OCI-LY7 (cell line): ENCODE measurements at regions not wholly inside any gene's neighbourhood (a gene's known extent, or its start where the extent isn't known, plus 50 kb on each side); places are given as distances from the start of the nearest gene placed in this dataset.

Source experiments
- BruUV-seq: library from RNA; stranded (reverse); fragments of 400-500 nt; replicated peaks from 2 replicates; lab custom pipeline; 2021; lab: Mats Ljungman, UMichigan
- CTCF ChIA-PET: fragments of 300-600 bp; sonication (Branson Sonifier 250); formaldehyde crosslinking; loops from one replicate; lab custom pipeline; 2022; ENCODE audit warnings: antibody characterized with exemption; ENCODE audit not compliant: unreplicated experiment; lab: Charles Lee
- POLR2A ChIA-PET: fragments of 300-600 bp; sonication (Branson Sonifier 250); formaldehyde crosslinking; loops from one replicate; lab custom pipeline; 2022; ENCODE audit warnings: antibody characterized with exemption; lab: Charles Lee
- DNase-seq: peaks from one replicate; pipeline ENCODE4 v3.0.0-alpha.2; 2015; ENCODE audit warnings: low spot score
- H2AFZ ChIP-seq: fragments of 200-600 bp; sonication (generic), shearing (Covaris generic); 2 replicates; pipeline ENCODE4 v1.6.1; 2014; ENCODE audit warnings: mild to moderate bottlenecking, antibody characterized with exemption, low read length, moderate library complexity
- H3K27ac ChIP-seq: fragments of 200-600 bp; sonication (generic); 2 replicates; pipeline ENCODE4 v1.5.1; 2014; ENCODE audit warnings: mixed run types, low read depth, mild to moderate bottlenecking, moderate library complexity, low read length, inconsistent platforms; ENCODE audit not compliant: poor library complexity, severe bottlenecking
- H3K36me3 ChIP-seq: fragments of 200-600 bp; sonication (generic); 2 replicates; pipeline ENCODE4 v1.6.1; 2014; ENCODE audit warnings: mild to moderate bottlenecking, antibody characterized with exemption, low read length, moderate library complexity, mixed read lengths; ENCODE audit not compliant: insufficient read depth
- H3K4me1 ChIP-seq: fragments of 200-600 bp; sonication (generic); 2 replicates; pipeline ENCODE4 v1.5.1; 2014; ENCODE audit warnings: mild to moderate bottlenecking, low read length; ENCODE audit not compliant: insufficient read depth, poor library complexity, severe bottlenecking
- H3K4me2 ChIP-seq: fragments of 200-600 bp; sonication (generic); 2 replicates; pipeline ENCODE4 v1.6.1; 2014; ENCODE audit warnings: mild to moderate bottlenecking, low read length
- H3K4me3 ChIP-seq: fragments of 200-600 bp; sonication (generic); 2 replicates; pipeline ENCODE4 v1.5.1; 2014; ENCODE audit warnings: mild to moderate bottlenecking, low read depth, low read length; ENCODE audit not compliant: poor library complexity, severe bottlenecking
- H3K79me2 ChIP-seq: fragments of 200-600 bp; sonication (generic); 2 replicates; pipeline ENCODE4 v1.6.1; 2016; ENCODE audit warnings: low read depth, mild to moderate bottlenecking, low read length, moderate library complexity, mixed read lengths; ENCODE audit not compliant: insufficient read depth
- H3K9me2 ChIP-seq: fragments of 200-600 bp; sonication (generic); 2 replicates; pipeline ENCODE4 v1.6.1; 2016; ENCODE audit warnings: mild to moderate bottlenecking, low read length, mixed read lengths; ENCODE audit not compliant: insufficient read depth
- H3K9me3 ChIP-seq: fragments of 200-600 bp; sonication (generic); 2 replicates; pipeline ENCODE4 v1.6.1; 2014; ENCODE audit warnings: mild to moderate bottlenecking, mixed run types, low read length, mixed read lengths
- H4K20me1 ChIP-seq: fragments of 200-600 bp; sonication (generic); 2 replicates; pipeline ENCODE4 v1.6.1; 2014; ENCODE audit warnings: mild to moderate bottlenecking, antibody characterized with exemption, low read length, moderate library complexity, mixed read lengths; ENCODE audit not compliant: insufficient read depth
- EZH2phosphoT487 ChIP-seq: fragments of 200-600 bp; sonication (generic); IDR thresholded peaks from 2 replicates; pipeline ENCODE4 v1.6.1; 2018; ENCODE audit warnings: low read depth, borderline replicate concordance, mild to moderate bottlenecking, mixed run types, antibody characterized with exemption, low read length, moderate library complexity, mixed read lengths
- intact Hi-C: fragments of 100-400 bp; cut with micrococcal nuclease; formaldehyde crosslinking; loops from one replicate; pipeline ENCODE4 v1.10.0; 2022; ENCODE audit not compliant: unreplicated experiment
- TF ChIP-seq, protein P1 (sequence below): fragments of 200-600 bp; sonication (generic); conservative IDR thresholded peaks from 2 replicates; pipeline ENCODE4 v1.5.1; 2014; ENCODE audit warnings: mild to moderate bottlenecking, antibody characterized with exemption, low read length, moderate library complexity, mixed read lengths

DNA sequence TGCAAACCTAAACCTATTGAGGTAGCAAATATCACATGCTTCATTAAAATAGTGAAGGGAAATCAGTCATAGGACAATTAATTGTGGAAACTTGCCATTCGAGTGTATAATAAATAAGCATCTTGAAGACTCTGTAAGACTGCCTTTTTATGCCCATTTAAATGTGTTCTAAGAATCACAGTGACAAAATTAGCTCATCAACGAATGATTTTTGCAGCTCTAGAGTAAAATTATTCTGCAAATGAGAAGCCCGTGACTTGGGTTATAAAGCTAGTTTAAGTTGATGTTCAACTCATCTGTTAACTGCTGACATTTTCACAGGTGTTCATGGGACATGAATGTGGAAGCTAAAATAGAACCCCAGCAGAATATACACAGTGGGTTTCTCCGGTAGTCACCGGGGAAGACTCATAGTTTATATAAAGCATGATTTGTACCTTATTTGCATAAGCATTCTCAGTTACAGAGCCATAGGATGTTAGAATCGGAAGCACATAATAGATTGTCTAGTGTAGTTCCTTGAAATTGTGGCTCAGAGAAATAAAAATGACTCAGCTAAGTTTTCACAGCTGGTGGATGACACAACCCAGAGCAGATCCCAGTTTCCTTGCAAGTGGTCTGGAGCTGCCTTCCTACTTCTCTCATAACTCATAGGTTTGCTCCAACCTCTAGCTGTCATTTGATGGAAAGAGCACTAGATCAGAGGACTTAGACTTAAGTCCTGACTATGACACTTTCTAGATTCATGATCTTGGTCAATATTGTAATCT, 107.3 kb downstream of the UCHL5 start:
- no peaks in the 10 kb centered on the region for H4K20me1 ChIP-seq
- DNase-seq, result no peak
- H2AFZ ChIP-seq, result no peak overlapping the region
- intact Hi-C loops, result no loop called here
- no peaks in the 10 kb centered on the region for H3K4me1 ChIP-seq
- TF ChIP-seq EZH2phosphoT487, result no peak
- TF ChIP-seq, protein P1, sequence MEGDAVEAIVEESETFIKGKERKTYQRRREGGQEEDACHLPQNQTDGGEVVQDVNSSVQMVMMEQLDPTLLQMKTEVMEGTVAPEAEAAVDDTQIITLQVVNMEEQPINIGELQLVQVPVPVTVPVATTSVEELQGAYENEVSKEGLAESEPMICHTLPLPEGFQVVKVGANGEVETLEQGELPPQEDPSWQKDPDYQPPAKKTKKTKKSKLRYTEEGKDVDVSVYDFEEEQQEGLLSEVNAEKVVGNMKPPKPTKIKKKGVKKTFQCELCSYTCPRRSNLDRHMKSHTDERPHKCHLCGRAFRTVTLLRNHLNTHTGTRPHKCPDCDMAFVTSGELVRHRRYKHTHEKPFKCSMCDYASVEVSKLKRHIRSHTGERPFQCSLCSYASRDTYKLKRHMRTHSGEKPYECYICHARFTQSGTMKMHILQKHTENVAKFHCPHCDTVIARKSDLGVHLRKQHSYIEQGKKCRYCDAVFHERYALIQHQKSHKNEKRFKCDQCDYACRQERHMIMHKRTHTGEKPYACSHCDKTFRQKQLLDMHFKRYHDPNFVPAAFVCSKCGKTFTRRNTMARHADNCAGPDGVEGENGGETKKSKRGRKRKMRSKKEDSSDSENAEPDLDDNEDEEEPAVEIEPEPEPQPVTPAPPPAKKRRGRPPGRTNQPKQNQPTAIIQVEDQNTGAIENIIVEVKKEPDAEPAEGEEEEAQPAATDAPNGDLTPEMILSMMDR, result no peak
- ChIA-PET CTCF (no interaction called here), POLR2A (interaction anchor here (0.6 to 1.0 kb wide), 4 partner anchors 10 to 1978 kb away, joined by 3 to 5 read pairs (median 3); no protein-coding TSS in a partner anchor)
- no peaks in the 10 kb centered on the region for H3K36me3 ChIP-seq
- H3K27ac ChIP-seq, result no peak overlapping the region
- no peak overlapping the region for H3K4me2 ChIP-seq
- H3K9me2 ChIP-seq, result no peaks in the 10 kb centered on the region
- no peaks in the 10 kb centered on the region for H3K9me3 ChIP-seq
- BruUV-seq, result no TSS peak
- H3K4me3 ChIP-seq, result no peak overlapping the region
- H3K79me2 ChIP-seq, result no peaks in the 10 kb centered on the region

DNA sequence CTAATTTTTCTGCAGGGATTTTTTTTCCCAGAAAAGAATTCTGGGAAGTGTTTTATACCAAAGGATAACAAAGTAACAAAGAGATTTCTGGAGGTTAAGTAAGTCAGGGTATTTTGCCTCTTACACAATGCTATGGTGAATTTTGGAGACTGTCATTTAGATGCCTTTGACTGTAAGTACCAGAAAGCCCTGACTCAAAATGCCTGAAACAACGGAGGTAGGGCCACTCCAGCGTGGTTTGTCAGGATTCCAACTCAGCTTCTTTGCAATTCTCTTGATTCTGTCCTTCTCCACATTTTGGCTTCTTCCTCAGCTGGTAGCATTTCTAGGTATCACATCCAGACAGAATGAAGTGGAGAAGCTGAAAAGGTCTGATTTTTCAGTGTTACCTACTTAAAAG, 106.5 kb downstream of the UCHL5 start:
- POLR2A ChIA-PET, result interaction anchor here (0.6 kb wide), 1 partner anchor 1979 kb away, joined by 3 read pairs; no protein-coding TSS in a partner anchor
- intact Hi-C loops, result no loop called here
- BruUV-seq, result no TSS peak

More for the DNA sequence above, 106.5 kb downstream of the UCHL5 start:
- TF ChIP-seq, protein P1, result no peak
- no peak for TF ChIP-seq EZH2phosphoT487
- Histone ChIP-seq H3K9me3 (no peaks in the 10 kb centered on the region), H3K4me2 (no peak overlapping the region), H3K36me3 (no peaks in the 10 kb centered on the region), H3K27ac (no peak overlapping the region), H3K9me2 (no peaks in the 10 kb centered on the region), H4K20me1 (no peaks in the 10 kb centered on the region), H3K79me2 (no peaks in the 10 kb centered on the region), H2AFZ (no peak overlapping the region), H3K4me1 (no peaks in the 10 kb centered on the region), H3K4me3 (no peak overlapping the region)
- no peak for DNase-seq
- CTCF ChIA-PET, result no interaction called here
